Anterior cingulate cortex (tissue), 58 donors: ENCODE measurements at regions not wholly inside any gene's neighbourhood (a gene's known extent, or its start where the extent isn't known, plus 50 kb on each side); places are given as distances from the start of the nearest gene placed in this dataset.
A peak's percentile ranks its signal among the peaks of the same experiment; 100 is the strongest.
"Not testable (repeated sequence)": the region's sequence is repeated elsewhere in the genome, so short reads cannot be mapped to it uniquely, and the experiment has no call there.

Source experiments
- DNase-seq, 58 donors: peaks; one replicate each; lab custom pipeline; 2025; lab: John Stamatoyannopoulos, UW

DNA sequence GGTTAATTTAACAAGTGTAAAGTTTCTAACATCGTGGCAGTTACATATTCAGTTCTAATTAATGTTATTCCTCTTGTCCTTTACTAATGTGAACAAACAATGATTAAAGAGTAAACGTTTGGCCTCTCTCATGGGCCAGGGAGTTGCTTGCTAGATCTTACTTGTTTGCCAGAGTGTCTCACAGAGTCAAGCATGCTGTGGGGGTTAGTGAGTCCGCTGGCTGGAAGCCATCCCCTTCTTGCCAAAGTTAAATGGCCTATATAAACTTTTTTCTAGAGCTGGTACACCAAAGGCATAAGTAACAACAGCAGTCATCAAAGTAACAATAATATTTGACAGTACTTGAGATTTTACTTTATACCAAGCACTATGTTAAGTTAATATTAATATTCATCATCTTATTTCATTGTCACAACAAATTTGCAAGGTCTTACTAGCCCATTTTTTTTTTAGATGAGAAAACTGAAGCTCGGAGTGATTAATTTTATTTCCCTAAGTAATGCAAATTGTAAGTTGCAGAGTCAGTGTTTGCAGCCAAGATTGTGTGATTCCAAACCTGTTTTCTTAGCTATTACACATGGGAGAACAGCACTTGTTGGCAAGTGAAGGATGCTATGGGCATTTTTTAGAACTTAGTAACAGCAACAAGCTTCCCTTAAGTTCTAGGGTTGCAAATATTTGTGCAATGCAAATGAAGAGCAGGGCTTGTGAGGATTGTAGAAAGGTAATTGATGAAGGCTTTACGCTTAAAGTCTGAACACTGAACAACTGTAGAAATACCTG is 224.5 kb downstream of the RFPL4B start:
- DNase-seq, result peak in 39 of 58 donors; percentile 1 to 80 (median 20)

DNA sequence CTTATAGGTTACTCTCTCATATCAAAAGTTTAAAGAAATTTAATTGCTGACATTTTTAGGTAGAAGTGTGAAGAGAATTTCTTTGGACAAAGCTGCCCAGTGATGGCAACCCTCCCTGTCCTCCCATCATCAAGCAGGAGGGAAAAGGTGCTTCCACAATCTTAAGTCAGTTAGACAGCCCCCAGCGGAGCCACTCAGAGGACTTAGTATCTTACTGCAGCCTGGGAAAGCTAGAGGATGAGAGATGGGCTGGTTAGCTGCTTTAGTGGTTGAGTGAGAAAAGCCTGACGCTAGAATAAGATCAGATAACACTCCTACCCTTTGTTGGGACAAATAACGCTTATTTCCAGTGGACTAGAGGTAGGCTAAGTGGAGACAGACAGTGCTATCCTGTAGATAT is 227.1 kb downstream of the RFPL4B start:
- DNase-seq, result no peak

DNA sequence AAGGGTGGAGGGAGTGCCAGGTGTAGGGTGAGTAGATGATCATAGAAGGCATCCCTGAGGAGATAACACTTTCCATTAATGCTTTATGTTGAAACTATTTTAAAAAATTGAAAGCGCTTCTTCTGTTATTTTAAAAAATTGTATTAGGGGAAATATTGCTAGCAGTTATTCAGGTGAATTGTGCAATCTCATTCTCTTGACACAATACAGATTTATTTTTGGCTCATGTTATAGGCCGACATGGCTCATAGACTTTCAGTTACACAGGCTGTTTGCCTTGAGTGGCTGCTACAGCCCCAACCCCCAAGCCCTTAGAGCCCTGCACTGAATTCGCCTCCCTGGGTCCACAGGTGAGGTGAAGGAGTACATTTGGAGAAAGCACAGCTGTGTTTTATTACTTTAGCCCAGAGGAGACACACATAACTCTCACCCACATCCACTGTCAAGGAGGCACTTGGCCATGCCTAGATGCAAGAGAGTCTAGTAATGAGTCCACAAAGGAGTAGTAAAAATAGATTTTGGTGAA is 228.2 kb downstream of the RFPL4B start:
- no peak for DNase-seq

DNA sequence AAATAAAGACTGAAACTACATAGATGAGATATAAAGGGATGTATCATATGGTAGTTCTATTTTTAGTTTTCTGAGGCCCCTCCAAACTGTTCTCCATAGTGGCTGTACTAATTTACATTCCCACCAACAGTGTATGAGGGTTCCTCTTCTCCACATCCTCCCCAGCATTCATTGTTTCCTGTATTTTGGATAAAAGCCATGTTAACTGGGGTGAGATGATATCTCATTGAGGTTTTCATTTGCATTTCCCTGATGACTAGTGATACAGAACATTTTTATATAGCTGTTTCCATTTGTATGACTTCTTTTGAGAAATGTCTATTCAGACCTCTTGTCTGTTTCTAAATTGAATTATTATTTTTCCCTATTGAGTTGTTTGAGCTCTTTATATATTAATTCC is 229.3 kb downstream of the RFPL4B start:
- no peak for DNase-seq

DNA sequence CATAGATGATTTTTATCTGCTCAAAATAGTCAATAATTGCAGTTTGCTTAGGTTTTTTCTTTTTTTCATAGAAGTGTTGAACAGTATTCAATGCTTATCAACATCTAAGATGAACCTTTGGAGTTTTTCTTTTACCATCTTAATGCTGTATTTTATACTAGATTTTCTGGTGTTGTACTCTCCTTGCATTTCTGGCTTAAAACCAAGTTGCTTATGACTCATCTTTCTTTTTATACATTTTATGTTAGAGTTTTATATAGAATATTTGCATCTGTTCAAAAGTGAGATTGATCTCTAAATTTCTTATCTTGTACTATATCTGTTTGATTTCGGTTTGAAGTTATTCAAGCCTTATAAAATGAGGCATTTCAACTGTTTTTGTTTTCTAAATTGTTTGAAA is 232.5 kb downstream of the RFPL4B start:
- no peak for DNase-seq

DNA sequence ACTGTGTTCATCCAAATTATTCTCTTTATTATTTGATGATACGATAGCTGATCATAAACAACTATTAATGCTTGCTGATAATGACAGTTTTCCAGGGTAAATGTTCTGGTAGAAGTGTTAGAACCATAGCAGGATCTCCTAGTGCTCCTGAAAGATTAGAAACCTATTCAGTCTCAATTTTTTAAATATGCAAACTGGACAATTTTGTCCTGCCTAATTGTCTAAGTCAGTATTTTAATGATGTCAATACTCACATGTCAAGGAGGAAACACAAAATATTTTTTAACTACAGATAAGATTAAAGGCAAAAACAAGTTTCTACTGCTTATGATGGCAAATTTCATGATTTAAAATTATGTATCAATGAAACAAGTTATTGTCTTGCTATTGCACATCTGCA is 233.9 kb downstream of the RFPL4B start:
- DNase-seq, result no peak

DNA sequence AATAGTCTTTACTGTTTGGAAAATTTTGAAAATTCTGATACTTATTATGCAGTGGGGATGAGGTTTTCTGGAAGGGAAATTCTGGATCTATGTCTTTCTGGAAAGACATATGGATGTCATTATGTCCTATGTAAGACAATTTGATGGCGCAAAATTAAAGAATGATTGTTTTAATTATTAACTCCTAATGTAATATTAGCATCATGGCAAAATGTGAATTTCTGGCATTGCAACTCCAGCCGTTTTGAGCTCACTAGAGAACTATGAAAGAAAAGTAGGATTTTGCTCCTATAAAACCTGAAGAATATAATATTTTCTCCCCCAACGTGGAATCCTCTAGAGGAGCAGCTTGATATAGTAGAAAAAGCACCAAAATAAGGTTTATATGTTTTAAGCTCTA is 243.2 kb downstream of the RFPL4B start:
- DNase-seq, result no peak

DNA sequence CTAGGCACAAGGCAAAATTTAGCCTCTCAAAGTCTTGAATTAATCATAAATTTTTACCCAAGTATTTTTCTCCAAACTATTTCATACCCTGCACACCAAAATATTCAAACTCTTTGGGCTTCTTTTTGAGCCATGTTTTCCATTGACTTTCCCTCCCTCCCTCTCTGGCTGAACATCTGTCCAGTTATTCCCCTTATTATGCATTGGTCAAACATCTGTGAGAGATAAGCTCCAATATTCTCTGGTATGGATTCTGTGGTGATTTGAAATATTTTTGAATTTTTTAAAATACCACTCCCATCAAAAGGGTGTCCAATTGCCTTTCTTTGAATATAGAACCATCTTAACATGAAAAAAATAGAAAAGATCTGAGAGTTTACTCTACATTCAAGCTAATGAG is 244.2 kb downstream of the RFPL4B start:
- DNase-seq, result no peak

DNA sequence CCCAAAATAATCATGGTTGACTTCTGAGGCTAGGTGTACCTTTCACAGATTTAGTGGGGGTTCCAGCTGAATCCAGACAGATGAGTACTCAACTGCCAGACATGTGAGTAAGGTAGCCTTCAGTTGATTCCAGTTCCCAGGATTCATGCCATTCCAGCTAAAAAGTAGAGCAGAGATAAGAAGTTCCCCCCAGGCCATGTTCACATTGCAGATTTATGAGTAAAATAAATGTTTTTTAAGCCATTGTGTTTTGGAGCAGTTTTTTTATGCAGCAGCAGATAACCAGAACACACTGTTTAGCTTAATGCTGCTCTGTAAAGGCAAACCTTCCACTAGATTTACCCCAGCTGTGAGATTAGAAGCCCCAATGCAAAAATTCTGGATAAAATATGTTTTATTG is 245.0 kb downstream of the RFPL4B start:
- no peak for DNase-seq

DNA sequence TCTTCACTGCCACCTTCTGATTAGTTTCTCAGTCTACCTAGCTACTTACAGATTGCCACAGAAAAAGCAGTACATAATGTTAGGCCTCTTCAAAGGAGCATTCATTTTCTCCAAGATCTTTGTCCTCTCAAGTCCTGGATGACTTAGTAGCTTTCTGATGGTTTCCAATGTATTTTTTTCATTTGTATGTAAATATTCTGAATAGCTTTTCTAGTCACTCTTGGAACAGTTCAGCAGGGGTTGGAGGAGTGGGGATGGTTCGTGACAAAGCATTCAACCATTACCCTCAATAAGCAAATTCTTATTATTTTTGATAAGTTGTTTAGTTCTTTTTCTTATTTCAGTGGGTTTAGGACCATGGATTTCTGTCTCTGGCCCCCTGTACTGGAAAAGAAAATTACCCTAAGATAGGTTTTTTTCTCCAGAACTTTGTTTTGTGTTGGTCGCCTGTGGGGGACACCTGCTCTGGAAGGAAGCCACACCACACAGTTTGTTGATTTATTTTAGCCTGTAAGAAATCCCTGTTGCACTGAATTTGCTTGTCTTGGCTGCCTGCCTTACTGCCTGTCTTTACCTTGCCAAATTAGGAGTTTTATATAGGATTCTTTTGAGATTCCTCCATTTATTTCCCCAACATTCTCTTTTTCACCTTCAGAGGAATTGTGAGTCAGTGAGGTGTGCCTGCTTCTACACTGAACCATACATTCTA is 247.9 kb downstream of the RFPL4B start:
- no peak for DNase-seq

DNA sequence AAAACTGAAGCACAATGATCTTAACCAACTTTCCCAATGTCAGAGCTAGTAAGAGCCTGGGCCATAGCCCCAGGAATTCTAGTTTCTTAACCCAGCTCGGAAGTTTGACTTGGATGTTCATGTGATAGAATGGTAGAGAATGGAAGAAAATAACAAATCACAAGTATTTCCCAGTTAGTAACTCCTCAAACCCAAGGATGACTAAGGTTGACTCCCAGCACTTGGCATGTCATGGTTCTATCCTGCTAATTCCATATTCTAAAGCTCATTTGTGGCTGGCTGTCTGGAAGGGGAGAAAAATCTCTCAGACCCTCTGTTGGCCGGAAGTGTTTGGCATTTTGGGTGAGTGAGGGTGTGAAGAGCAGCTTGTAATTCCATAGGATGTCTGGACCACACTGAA is 248.7 kb downstream of the RFPL4B start:
- DNase-seq, result no peak

DNA sequence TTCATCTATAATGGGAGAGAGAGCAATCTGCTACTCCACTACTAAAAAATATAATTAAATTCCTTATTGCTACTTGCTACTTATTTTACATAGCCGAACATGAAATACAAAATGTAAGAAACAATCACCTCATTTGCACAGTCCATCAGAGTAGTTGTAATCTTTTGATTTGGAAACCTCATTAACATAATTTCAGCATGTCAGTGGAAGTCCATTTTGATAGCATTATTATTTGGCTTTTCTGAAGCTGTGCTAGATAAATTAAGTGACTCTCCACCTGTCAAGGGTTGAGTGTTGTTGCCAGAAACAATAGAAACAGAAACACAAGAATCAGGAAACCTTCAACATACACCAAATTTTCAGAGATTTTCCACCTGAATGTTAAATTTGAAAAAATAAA is 250.0 kb downstream of the RFPL4B start:
- DNase-seq, result no peak

DNA sequence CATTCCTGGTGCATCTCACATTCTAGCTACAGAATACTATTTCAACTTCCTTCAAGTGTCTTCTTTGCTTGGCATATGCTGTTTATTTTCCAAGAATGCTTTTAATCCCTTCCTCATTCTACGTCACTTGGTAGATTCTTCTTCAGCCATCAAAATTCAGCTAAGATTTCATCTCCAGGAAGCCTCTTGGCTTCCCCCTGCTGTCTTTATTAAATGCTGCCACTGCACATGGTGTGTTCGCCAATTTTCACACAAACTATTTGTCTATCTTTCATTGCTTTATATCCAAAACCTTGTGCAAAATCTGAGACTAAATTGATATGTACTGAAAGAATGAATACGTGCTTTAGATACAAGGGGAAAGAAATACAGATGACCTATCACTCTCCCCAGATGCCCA is 253.0 kb downstream of the RFPL4B start:
- DNase-seq, result no peak

DNA sequence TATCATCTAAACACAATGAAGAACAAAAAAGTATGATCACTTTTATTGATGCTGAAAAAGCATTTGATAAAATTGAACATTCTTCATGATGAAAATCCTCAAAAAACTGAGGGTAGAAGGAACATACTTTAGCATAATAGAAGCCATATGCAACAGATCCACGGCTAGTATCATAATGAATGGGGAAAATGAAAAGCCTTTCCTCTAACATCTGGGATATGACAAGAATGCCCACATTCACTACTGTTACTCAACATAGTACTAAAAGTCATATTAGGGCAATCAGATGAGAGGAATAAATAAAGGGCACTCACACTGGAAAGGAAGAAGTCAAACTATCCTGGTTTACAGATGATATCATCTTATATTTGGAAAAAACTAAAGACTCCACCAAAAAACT is 256.6 kb downstream of the RFPL4B start:
- no peak for DNase-seq

DNA sequence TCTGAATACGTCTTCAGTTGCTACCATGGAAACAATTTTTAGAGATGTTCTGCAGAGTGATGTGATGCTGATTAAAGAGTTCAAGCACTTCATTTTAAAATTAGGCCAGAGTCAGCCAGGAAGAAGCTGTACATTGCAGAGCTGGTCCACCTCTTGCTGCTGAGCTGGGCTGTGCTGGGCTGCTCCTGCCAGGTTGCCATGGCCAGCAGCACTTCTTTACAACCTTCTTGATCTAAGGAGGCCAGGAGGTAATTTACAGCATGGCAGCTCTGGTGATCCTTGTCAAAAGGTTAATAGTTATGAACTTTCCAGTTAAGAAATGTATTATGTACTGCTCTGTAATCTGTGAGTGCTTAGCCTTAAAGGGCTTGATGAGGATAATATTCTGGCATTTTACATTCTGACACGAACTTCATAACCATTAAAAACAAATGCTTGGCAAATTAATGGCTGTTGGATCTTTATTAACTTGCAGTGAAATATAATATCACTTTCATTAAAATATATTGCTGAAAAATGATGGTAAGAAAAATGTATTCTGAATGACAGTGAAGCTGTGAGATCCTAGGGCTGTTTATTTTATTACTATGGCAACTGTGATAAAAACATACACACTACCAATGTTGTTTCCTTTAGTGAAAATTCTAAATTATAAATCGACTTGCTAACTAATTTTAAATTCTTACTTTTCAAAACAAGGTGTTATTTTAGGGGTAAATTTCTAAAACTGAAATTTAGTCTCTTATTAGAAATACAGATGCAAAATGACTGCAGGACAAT is 259.7 kb downstream of the RFPL4B start:
- DNase-seq, result no peak

DNA sequence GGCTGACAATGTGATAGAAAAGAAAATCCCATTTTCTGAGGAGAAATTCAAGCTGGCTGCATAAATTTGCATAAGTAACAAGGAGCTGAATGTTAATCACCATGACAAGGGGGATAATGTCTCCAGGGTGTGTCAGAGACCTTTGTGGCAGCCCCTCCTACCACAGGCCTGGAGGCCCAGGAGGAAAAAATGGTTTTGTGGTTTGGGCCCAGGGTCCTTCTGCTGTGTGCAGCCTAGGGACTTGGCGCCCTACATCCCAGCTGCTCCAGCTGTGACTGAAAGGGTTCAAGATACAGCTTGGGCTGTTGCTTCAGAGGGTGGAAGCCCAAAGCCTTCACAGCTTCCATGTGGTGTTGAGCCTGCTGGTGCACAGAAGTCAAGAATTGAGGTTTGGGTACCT is 261.8 kb downstream of the RFPL4B start:
- not testable (repeated sequence) for DNase-seq

DNA sequence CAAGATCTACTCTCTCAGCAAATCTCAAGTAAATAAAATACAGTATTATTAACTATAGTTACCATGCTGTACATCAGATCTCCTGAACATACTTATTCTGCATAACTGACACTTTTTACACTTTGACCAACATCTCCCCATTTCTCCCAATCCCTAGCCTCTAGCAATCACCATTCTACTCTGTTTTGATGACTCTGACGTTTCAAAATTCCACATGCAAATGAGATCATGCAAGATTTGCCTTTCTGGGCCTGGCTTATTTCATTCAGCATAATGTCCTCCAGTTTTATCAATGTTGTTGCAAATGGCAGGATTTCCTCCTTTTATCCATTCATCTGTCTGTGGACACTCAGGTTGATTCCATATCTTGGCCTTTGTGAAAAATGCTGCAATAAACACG is 266.3 kb downstream of the RFPL4B start:
- DNase-seq, result no peak

DNA sequence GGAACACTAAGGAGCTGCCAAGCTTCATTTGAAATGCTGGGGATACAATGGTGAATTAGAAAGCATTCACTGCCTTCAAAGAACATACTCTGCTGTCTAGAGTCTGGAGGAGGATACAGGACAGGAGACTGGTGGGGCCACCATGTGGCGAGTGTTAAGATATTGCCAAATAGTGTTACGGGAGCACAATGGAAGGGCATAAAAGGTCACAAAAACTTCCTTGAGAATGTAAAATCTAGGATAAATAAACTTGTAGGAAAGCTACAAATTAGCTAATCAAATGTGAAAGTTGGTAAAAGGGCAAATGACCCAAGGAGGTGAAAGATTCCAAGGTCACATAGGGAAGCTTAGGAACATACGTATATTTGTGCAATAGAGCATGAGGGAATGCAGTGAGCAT is 271.7 kb downstream of the RFPL4B start:
- peak in 3 of 58 donors; percentile 1 to 6 (median 1) for DNase-seq

DNA sequence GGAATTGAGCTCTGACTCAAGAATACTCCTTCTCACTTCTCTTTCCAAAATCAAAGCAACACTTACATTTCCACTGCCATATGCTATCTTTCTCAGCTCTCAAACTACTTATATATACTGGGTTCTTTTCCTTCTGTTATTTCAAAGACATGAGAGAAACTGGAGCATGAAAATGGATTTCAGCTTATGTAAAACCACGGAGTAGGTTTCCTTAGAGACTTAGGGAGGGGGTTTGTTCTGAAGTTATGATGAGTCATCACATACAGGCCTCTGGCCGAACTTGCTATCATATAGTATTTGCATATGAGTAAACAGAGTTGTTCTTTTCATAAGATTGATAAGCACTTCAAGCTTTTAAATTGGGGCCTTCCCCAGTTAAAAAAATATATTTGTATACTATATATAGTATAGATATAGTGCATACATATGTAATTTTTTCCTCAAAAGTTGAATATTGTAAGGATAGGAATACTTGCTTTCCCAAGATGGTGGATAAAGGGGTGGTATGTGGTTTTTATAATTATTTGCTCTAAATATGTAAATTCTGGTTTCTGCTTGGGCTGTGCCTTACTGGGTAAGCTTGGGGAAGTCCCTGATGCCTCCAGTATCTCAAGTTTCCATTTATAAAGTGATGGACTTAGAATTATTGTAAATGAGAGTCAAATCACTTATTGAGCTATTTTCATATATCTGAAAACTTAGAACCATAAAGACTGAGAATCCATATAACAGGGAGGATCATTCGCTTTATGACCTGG is 273.9 kb downstream of the RFPL4B start:
- peak in 1 of 58 donors; percentile 40 for DNase-seq

DNA sequence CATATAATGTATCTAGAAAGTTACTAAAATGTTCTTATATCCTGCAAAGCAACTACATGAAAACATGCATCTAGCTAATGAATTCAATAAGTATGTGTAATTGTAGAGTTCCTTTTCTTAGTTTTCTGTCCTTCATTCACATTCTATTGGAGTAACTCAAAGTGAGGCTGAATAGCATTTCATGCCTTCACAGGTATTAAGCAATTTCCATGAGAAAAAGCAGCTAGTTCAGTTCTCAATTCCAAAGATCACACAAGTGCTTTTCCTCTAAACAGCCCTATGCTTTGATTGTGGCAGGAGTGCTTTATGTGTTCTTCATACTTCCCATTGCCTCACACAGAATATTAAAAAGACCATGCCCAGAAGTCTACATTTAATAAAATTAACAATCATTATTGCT is 274.9 kb downstream of the RFPL4B start:
- DNase-seq, result no peak
